ENCODE measurements at regions not wholly inside any gene's neighbourhood (a gene's known extent, or its start where the extent isn't known, plus 50 kb on each side); places are given as distances from the start of the nearest gene placed in this dataset.

GRCh38 chr5:124173386-124173785 is 573.1 kb downstream of the ZNF608 start:
- no peak for TF ChIP-seq EZH2 (IDR thresholded peaks at IDR 0.05; ENCODE audit: borderline replicate concordance, insufficient read depth, low read depth, low read length, poor library complexity, severe bottlenecking)
- TF ChIP-seq, protein P1, sequence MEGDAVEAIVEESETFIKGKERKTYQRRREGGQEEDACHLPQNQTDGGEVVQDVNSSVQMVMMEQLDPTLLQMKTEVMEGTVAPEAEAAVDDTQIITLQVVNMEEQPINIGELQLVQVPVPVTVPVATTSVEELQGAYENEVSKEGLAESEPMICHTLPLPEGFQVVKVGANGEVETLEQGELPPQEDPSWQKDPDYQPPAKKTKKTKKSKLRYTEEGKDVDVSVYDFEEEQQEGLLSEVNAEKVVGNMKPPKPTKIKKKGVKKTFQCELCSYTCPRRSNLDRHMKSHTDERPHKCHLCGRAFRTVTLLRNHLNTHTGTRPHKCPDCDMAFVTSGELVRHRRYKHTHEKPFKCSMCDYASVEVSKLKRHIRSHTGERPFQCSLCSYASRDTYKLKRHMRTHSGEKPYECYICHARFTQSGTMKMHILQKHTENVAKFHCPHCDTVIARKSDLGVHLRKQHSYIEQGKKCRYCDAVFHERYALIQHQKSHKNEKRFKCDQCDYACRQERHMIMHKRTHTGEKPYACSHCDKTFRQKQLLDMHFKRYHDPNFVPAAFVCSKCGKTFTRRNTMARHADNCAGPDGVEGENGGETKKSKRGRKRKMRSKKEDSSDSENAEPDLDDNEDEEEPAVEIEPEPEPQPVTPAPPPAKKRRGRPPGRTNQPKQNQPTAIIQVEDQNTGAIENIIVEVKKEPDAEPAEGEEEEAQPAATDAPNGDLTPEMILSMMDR (IDR thresholded peaks at IDR 0.05) = no peak
